ENCODE measurements at regions not wholly inside any gene's neighbourhood (a gene's known extent, or its start where the extent isn't known, plus 50 kb on each side); places are given as distances from the start of the nearest gene placed in this dataset.
"Not testable (repeated sequence)": the region's sequence is repeated elsewhere in the genome, so short reads cannot be mapped to it uniquely, and the experiment has no call there.

DNA sequence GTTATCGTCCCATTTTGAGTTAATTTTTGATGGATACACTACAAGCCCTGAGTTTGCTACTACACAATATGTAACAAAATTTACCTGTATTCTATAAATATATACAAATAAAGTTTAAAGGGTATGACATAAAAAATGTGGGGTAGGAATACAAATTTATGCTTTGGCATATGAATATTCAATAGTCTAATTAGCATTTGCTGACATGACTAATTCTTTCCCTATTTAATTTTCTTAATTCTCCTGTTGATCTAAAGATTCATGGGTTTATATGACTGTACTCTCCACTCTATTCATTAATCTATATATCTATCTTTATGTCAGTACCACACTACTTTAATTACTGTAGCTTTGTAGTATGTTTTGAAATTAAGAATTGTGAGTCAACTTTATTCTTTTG is 1840.7 kb upstream of the FLRT2 start:
- DNase-seq (ENCODE audit: low spot score) = no peak

DNA sequence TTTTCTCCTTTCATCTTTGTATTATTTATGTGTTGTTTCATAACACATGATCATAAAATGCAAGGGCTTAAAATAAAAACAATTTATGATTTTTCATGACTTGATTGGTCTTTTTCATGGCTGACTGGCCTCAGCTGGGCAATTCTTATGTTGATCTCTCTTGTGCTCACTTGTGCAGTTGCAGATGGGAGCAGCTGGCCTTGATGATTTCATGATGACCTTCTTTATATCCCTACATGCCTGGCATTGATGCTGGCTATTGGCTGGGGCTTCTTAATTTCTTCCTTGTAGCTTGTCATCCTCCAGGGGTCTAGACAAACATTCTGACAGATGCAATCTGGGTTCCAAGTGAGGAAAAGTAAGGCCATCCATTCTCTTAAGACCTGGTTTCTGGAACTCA is 1832.8 kb upstream of the FLRT2 start:
- DNase-seq (ENCODE audit: low spot score) = no peak

DNA sequence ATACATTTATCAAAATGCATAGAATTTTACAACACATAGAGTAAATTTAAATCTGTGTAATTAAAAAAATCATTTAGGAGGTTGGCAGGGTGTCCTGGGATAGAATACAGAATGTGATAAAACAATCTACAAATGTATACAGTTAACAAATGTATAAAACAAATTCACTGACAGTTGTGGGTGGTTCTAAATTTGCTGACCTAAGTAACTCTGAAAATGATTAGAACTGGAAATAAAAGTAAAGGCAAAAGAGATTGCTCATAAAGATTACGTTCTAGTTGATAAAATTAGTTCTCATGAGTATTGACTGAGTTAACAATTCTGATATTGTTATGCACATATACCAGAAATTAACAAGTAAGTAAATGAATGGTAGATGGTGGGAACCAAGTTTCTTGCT is 1827.3 kb upstream of the FLRT2 start:
- DNase-seq (ENCODE audit: low spot score) = no peak

GRCh38 chr14:83706231-83706954 is 1823.6 kb upstream of the FLRT2 start:
- DNase-seq (ENCODE audit: low spot score) = peak; percentile 11

DNA sequence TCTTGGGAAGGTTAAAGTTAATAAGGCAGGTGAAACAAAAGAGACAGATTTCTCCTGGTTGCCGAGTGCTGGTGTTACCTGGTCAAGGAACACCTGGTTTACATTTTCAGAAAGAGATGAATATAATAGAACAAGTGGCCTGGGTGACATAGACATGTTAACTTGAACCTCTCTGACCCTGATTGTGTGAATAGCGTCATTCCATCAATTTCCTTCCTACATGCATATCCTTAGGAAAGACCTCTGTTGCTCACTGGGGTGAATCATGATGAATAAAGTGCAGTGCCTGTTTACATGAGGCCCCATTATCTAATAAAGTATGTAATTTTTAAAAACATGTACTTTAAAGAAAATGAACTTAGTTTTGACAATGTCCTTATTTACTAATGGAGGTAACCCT is 1822.9 kb upstream of the FLRT2 start:
- no peak for DNase-seq (ENCODE audit: low spot score)

DNA sequence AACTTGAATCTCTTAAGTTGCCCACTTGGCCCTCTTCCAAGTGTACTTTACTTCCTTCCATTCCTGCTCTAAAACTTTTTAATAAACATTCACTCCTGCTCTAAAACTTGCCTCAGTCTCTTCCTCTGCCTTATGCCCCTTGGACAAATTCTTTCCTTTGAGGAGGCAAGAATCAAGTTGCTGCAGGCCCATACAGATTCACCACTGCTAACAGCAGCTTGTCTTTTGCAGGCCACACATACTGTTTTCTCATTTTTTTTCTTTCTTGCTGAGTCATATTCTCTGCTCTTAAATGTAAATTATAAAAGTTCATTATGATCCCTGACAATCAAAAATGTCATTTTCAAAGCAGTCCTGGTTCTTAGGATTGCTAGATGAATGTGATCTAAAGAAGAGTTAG is 1820.8 kb upstream of the FLRT2 start:
- no peak for DNase-seq (ENCODE audit: low spot score)

- DNase-seq (ENCODE audit: low spot score) = no peak
Observed at GRCh38 chr14:83711046-83711445, 1818.9 kb upstream of the FLRT2 start.

DNA sequence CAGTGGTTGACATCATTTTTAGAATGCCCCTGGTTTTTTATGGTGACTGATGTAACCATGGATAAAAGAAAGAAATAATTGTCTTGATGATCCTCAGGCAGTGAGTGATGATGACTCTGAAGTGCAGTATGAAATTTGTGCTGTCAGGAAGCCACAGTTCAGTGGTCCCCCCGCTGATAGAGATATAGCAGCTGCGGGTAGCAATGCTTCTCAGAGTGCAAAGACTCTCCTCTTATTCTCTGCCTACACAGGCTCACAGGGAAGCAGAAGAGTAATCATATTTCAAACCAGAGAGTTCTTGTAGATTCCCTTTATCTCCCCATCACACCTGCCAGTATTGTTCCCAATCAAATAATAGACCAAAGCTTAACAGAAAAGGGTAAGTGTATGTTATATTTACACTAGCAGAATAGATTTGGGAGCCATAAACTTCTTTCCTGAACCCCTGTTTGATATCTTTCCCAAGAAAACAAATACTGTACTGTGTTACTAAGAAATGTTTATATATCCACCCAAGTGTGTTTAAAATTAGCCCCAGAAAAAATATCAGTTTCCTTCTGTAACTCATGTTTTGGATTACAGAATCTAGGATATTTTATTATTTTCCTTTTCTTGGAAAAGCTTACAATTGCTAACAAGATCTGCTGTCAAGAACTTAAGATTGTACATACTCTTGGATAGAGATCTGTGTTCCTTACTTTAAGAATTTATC is 1817.4 kb upstream of the FLRT2 start:
- DNase-seq (ENCODE audit: low spot score) = no peak

DNA sequence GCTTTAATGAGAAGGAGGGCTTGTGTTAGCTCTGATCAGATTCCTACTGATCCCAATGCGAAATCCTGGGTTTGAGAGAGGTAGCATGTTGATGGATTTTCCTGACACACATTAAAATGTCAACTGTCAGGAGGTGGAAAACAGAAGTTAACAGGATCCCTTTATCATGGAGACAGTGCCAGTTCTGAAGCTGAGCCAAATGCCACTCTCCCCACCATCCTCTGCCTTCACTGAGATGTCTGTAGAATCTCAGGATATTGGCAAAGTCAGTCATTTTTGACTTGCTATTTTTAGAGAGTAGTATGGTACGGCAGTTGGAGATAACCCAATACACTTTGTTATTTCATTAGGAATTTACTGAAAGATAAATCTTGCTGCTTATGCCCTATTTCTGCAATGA is 1816.2 kb upstream of the FLRT2 start:
- DNase-seq (ENCODE audit: low spot score) = no peak

DNA sequence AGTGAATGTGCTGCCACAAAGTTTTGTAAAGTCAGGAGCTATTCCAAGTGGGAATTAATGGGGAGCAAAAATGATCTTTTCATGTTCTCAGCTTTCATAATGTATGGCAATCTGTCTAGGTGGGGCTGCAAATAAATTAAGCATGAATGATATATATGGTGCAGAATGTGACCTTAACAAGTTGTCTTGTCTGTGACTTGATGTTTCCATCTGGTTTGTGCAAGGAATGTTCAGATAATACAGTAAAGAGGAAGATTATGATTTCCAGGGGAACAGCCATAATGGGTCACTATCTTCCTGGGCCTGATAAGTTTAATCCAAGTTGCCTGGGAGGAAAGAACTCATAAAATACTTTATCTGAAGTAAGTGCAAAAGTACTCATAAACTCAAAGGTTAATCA is 1815.8 kb upstream of the FLRT2 start:
- no peak for DNase-seq (ENCODE audit: low spot score)

GRCh38 chr14:83719435-83719834 is 1810.5 kb upstream of the FLRT2 start:
- DNase-seq (ENCODE audit: low spot score) = not testable (repeated sequence)

GRCh38 chr14:83733670-83734069 is 1796.3 kb upstream of the FLRT2 start:
- DNase-seq (ENCODE audit: low spot score) = no peak

DNA sequence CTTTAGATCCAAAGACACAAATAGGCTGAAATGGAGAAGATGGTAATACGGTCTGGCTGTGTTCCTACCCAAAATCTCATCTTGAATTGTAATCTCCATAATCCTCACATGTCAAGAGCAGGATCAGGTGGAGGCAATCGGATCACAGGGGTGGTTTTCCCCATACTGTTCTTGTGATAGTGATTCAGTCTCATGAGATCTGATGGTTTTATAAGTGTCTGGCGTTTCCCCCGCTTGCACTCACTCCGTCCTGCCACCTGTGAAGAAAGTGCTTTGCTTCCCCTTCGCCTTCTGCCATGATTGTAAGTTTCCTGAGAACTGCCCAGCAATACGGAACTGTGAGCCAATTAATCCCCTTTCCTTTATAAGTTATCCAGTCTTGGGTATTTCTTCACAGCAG is 1795.5 kb upstream of the FLRT2 start:
- DNase-seq (ENCODE audit: low spot score) = no peak

GRCh38 chr14:83741269-83741668 is 1788.7 kb upstream of the FLRT2 start:
- no peak for DNase-seq (ENCODE audit: low spot score)

- DNase-seq (ENCODE audit: low spot score) = no peak
Observed at GRCh38 chr14:83744224-83744623, 1785.7 kb upstream of the FLRT2 start.

- no peak for DNase-seq (ENCODE audit: low spot score)
Observed at GRCh38 chr14:83744891-83745290, 1785.1 kb upstream of the FLRT2 start.

- no peak for DNase-seq (ENCODE audit: low spot score)
Observed at GRCh38 chr14:83746336-83746735, 1783.6 kb upstream of the FLRT2 start.

DNA sequence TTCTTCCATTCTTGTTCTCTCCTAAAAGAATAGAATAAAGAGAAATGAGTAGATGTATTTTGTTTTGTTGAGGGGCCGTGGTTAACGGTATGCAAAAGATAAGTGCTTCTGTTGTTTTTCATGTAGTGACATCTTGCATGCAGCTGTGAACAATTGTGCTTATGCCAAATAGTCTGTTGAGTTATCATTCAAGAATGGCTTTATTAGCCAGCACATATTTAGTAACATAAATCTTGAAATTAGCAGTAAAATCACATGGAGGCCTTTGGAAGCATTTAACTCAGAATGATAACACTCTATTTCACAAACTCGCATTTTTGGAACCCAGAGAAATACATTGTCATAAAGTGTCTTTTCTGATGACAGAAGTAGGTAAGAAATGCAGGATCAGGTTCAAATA is 1772.0 kb upstream of the FLRT2 start:
- no peak for DNase-seq (ENCODE audit: low spot score)

DNA sequence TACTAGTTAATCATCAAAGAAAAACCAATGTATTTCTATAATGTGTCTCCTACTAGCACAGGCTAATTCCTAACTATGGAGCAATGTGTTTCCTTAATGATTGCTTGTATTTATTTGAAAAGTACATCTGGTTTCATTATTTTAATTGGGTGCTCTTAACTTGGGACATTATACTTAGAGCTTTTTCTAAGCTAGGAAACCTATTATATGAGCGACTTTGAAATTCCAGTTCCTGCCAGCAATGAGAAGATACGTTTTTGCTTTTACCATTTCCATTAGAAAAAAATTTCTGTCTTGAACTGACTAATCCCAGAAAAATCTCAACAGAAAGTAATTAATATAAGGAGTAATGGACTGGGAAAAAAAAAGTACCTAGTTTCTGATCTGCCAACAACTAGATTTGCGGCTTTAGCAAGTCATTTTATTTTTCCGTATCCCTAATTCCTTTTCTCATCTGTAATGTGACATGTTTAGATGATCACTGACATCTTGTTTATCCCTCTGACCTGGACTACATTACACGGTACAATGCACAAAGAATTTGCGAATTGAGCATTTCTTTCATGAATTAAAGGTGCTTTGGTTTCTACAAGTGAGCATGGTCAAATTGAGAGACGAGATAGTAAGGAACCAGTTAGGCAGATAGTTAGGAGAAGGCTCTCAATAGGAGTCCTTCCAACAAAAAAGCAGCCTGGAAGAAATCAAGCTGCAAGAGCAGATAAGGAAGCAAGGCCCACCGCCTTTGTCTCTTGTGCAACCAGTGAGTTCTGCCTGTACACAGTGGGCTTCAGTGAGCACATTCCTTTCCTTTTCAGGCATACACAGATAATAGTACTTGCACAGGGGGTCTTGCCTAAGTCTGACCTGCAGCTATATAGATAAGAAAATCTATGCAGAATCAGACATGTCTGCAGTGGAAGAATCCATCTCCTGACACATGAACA is 1765.0 kb upstream of the FLRT2 start:
- DNase-seq (ENCODE audit: low spot score) = no peak

DNA sequence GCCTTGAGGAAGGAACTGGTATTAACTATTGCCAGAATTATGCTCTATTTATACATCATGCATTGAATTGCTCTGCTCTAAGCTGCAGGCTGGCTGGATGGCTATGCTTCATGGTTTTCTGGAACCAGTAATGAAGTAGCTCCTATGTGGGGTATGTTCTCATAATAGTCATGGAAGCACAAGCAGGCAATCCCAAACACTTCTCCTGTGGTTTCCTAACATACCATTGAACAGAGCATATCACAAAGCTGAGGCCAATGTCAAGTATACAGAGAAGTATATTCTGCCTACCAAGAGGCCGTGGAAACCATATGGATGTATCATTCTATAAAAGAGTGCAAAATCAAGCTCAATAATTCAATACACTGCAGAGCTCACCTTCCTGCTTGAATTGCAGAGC is 1752.4 kb upstream of the FLRT2 start:
- no peak for DNase-seq (ENCODE audit: low spot score)

- peak; percentile 7 for DNase-seq (ENCODE audit: low spot score)
Observed at GRCh38 chr14:83779266-83779665, 1750.7 kb upstream of the FLRT2 start.

DNA sequence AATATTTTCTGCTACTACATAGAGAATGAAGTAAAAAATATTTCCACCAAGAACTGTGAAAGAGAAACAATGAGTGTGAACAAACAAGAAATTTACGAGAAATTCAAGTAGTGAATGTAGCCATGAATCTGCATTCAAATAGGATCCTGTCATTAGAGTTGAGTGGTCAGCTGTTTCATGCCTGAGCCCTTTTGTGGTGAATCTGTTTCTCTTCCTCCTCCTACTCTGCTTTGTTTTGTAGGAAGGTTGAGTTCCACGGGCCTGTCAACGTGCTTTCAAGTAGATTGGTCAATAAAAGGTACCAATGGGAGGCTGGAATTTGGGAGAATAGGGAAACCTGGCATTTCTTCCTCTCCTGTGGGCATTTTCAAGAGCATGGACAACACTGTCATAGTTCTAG is 1749.6 kb upstream of the FLRT2 start:
- DNase-seq (ENCODE audit: low spot score) = no peak

GRCh38 chr14:83798421-83798820 is 1731.5 kb upstream of the FLRT2 start:
- DNase-seq (ENCODE audit: low spot score) = no peak

Data from H4 (cell line).